GM19452 (cell line): ENCODE measurements at regions not wholly inside any gene's neighbourhood (a gene's known extent, or its start where the extent isn't known, plus 50 kb on each side); places are given as distances from the start of the nearest gene placed in this dataset.

Source experiments
- ATAC-seq: cut with Tn5 transposase; IDR thresholded peaks from one replicate; pipeline ENCODE4 v1.9.1; 2021; ENCODE audit not compliant: unreplicated experiment

- ATAC-seq = no peak
Observed at GRCh38 chr9:117549444-117549843, 134.6 kb upstream of the ASTN2 start.

- no peak for ATAC-seq
Observed at GRCh38 chr9:117548556-117548955, 133.7 kb upstream of the ASTN2 start.

GRCh38 chr9:117547904-117548303, 133.0 kb upstream of the ASTN2 start:
- no peak for ATAC-seq

DNA sequence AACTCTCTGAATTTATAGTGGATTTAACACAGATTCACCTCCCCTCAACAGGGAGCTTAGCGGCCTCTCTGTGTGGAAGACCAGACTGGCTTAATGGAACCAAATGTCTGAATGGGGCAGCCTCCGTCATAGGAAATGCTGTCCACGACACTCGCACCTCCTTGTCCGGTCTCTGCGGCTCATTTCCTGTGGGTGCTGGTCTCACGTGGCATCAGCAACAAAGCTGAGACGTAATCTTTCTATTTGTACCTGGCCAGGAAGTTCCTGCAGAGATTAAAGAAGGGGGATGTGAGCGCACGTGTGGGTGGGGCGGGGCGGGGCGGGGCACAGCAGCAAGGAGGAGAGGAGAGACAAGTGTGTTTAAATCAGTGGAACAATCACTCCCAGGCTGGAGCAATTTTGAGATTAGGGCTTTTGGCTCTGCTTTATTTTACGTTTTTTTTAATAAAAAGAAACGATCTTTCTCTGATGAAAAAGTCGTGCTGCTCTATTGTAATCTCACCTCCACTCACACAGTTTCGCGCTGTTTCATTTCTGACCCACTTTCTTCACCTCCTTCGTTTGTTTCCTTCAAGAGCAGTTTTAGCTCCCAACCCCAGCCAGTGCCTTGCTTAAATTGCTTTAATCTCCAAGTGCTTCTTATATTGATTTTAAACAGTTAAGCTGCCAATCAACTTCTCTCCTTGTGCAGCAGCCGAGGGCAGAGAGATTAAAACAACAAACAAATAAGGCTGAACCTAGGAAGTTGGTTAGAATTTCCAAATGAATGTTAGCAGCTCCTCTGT, 132.2 kb upstream of the ASTN2 start:
- peak; percentile 49 for ATAC-seq

DNA sequence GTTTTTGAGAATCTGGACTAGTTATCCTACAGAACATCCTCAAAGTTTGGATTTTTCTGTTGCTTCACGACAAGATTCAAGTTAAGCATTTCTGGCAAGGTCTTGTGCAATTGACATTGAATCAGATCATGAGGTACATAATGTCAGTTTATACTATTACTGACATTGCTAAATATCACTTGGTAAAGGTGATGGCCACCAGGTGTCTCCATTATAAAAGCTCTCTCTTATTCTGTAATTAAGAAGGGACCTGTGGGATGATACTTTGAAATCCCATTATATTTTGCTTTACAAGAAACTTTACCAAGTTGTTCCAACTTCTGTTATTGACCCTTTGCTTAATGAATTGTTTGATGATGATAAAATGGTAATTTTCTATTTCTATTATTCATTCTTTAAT, 131.0 kb upstream of the ASTN2 start:
- ATAC-seq = no peak

DNA sequence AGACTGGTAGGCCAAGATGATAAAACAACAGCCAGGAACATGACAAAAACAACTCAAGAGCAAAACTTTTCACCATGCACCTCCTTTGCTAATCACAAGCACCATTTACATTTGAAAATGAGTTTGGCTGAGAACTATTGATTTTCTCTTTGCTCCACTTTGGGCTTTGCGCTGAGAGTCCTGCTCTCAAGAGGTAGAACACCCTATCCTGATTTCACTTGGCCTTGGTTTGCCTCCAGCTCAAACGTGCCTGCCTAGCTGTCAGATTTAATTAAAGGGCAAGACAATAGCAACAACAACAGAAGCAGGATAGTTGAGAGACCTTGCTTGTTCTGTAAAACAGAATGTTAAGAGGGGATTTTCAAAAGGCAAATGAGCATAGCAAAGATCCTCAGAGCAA, 128.2 kb upstream of the ASTN2 start:
- no peak for ATAC-seq

DNA sequence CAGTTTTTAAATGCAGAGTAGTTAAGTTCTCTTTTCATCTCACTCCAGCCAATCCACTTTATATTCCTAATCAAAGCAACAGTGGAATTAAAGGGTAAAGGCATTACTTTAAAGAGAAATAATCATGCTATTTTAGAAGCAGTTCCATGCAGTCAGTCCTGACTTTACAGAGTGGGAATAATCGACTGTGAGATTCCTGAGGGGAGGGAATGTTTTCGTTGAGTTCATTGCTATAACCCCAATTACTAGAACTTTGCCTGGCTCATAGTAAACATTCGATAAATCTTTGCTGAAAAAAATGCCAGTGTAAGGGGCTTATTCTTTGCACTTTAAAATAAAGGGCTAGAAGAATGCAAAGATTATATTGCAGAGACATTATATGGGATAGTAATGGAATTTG, 127.2 kb upstream of the ASTN2 start:
- ATAC-seq = no peak

GRCh38 chr9:117541181-117541580, 126.3 kb upstream of the ASTN2 start:
- no peak for ATAC-seq

GRCh38 chr9:117535973-117536372, 121.1 kb upstream of the ASTN2 start:
- no peak for ATAC-seq

DNA sequence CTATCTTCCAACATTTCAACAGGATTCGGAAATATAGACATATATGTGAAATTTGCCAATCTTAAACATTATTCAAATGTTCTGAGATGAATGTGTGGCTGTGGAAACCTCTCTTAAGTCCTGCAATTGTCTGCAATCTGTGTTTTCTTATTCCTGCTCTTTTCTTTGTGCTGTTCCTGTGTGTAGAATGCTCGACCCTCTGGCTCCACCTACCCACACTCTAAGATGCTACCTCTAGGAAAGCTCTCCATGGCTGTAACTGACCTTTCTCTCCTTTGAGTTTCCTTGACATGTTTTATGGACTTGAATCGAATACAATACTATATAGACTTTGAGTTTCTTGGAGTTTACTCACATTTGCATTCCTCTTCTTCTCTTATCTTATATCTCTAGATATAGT, 120.6 kb upstream of the ASTN2 start:
- ATAC-seq = no peak

DNA sequence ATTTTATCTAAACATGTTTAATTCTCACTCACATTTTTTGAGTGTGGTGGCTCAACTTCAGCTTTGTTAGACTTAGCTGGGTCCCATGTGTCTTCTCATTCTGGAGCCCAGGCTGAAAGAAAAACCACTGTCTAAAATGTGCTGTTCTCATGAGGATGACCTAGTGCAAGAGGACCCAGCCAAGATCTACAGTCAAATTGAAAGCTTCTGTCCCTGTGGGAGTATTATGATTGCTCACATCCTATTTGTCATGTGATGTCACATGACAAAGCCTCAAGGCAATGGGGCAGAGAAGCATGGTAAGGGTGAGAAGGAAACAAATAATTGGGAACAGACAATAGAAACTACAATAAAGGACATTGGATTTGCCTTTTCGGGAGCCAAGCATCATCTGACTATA, 113.4 kb upstream of the ASTN2 start:
- ATAC-seq = no peak

- ATAC-seq = no peak
Observed at GRCh38 chr9:117526674-117527073, 111.8 kb upstream of the ASTN2 start.

DNA sequence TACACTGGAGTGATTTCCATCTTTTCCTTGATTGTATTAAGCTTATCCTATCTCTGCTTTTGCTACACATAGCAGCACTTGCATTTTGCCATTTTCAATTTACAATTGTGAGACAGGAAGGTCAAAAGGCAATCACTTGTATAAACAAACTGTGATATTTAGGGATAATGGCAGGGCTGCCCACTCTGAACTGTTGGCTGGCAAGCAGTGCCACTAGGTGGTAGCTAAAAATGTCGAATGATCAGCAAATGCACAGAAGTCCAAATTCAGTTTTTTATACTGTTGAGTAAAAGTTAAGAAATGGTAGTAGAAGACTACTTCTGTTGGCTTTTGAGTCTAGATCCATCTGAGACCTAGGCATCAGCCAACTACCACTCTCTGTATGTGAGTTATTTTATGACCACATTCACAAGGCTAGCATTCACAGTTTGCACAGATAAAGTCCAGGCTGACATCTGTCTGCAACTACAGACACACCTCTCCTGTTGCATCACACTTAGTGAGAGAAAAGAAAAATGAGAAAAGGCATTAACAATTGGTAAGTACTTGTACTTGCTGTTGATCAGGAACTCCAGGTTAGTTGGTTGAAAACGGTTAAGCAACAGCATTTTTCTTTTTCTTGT, 108.8 kb upstream of the ASTN2 start:
- ATAC-seq = no peak

DNA sequence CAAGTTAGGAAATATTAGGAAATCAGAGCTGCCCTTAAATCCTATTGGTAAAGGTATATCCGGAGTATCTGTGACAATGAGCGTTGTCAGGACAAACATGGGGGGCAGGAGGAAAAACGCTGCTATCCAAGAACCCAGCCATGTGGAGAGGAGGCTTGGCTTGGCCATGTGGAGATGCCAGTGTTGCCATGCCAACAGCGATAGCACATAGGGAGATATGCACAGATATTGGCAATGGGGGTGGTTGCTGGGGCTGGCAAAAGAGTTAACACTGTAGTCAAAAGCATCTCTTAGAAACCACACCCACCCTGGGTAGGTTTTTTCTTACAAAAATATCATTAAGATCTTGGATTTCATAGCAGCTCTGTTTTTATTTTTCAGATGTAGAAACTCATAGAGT, 106.4 kb upstream of the ASTN2 start:
- no peak for ATAC-seq

- ATAC-seq = no peak
Observed at GRCh38 chr9:117516676-117517632, 102.1 kb upstream of the ASTN2 start.

DNA sequence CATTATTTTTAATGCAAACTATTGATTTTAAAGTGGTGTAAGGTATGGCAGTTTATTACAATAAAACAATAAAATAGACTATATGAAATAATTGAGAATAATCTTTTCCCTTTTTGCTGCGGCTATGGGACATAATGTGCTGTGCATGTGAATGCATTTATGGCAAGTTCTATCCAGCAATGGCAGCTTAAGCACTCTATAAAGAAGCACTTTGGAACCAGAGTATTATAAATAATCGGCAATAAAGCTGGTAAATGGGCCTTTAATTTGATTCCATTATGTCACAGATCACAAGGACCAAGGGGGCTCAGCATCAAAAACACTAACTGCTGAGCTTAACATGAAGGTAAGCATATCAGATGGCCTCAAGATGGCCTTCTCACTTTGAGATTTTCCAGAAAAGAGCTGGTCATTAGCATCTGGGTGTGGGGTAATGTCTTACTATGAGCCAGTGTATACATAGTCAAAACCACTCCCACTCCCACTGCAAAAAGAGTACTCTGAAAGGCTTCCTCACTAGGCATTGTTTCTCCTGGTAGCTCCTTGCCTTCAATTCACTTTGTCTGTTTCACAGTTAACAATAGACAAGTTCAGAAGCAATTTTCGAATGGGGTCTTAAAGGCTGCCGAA, 97.1 kb upstream of the ASTN2 start:
- no peak for ATAC-seq

DNA sequence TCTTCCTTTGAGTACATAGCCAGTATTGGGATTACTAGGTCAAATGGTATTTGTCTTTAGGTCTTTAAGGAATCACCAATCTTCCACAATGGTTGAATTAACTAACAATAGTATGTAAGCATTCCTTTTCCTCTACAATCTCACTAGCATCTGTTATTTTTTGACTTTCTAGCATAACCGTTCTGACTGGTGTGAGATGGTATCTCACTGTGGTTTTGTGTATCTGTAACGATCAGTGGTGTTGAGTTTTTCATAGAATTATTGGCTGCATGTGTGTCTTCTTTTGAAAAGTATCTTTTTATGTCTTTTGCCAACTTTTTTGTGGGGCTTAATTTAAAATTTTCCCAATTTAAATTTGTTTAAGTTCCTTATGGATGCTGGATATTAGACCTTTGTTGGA, 81.5 kb upstream of the ASTN2 start:
- ATAC-seq = no peak

- ATAC-seq = no peak
Observed at GRCh38 chr9:117494401-117495090, 79.7 kb upstream of the ASTN2 start.

- ATAC-seq = no peak
Observed at GRCh38 chr9:117492476-117492875, 77.6 kb upstream of the ASTN2 start.

GRCh38 chr9:117491491-117491890, 76.6 kb upstream of the ASTN2 start:
- no peak for ATAC-seq

- ATAC-seq = no peak
Observed at GRCh38 chr9:117490199-117490598, 75.3 kb upstream of the ASTN2 start.
